ENCODE measurements at regions not wholly inside any gene's neighbourhood (a gene's known extent, or its start where the extent isn't known, plus 50 kb on each side); places are given as distances from the start of the nearest gene placed in this dataset.

DNA sequence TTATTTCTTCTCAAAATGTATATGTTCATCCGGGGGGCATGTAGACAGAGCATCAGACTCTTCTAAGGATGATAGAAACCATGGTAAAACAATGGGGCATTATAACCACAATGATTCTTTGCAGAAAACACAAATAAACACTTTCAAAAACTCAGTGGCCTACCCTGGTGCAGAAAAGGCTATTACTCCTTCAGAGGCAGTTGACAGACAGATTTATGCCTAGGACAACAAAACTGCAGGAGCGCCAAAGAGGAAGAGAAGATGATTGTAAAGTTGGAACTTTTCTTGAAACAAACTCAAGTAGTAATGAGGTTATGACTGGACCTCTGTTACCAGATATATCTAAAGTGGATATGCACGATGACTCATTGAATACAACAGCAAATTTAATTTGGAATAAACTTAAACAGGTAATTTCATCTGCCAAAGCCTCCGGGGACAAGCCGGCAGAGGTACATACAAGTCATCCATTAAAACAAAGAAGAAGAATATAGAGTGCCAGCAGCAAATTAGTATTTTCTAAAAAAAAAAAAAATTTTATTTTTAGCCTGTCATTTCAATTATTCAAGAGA, 1068.4 kb upstream of the INTU start:
- TF ChIP-seq POLR2A (IDR thresholded peaks at IDR 0.05; ENCODE audit: low read depth, low read length): no peak
- no peak for TF ChIP-seq POLR2AphosphoS5 (IDR thresholded peaks at IDR 0.05; ENCODE audit: low read depth, low read length)
- no peak for TF ChIP-seq TAF1 (IDR thresholded peaks at IDR 0.05; ENCODE audit: low read depth, low read length)
- no peak for TF ChIP-seq SPI1 (IDR thresholded peaks at IDR 0.05; ENCODE audit: low read depth, low read length)
